ENCODE measurements at regions not wholly inside any gene's neighbourhood (a gene's known extent, or its start where the extent isn't known, plus 50 kb on each side); places are given as distances from the start of the nearest gene placed in this dataset.
"Not testable (repeated sequence)": the region's sequence is repeated elsewhere in the genome, so short reads cannot be mapped to it uniquely, and the experiment has no call there.

DNA sequence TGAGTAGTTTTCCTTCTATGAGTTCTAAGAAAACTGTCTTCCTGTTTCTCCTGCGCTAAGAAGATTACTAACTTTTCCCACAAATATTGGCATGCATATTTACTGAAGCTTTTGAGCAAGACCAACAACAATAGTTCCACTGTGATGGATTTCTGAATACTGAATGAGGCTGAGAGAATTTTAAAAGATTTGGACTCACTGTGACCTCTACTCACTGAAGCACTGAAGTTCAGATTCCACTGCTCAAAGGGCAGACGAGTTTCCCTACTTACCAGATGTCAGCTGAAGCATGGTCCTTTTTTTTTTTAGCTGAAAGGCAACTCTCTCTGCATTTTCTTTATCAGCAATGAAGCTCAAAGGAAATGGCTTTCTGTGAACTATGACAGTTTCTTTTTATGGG is 718.5 kb downstream of the RFPL4B start:
- no peak for DNase-seq

DNA sequence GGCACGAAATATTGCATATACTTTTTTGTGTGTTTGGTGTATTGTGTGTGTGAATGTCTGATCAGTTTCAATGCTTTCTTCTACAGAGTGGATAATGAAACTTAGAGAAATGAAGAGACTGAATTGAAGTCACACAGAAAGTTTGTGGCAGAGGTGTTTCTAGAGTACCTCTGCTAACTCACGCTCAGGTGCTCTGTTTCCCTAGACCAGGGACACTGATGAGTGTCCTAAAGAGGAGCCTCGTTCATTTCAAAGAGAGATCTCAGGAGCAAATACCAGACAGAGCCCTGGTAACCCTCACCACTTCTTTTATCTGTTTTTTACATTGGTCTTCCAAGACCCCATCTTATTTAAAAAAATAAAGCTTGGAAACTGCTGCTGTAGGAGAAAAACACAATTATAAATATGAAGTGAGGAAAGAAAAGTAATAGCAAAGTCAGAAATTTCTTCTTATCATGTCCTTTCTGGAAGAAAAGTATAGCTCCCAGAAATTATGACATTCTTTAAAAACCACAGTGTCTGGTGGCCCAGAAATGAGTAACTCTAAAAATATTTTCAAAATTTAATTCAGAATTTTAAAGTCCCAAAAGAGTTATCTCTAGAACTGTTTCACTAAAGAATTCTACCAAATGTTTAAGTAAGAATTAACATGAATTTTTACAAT is 720.6 kb downstream of the RFPL4B start:
- DNase-seq, result no peak

DNA sequence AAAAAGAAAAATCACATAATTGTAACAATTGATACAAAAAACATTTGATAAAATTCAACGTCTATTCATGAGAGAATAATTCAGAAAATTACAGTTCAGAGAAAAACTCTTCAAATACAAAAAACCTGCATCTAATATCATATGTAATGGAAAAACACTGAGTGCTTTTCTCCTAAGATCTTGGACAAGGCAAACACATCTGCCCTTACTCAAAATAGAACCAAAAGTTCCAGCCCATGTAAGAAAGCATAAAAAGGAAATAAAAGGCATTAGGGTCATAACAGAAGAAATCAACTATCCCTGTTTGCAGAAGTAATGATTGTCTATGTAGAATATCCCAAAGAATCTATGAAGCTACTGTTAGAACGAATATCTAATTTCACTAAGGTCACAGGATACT is 721.4 kb downstream of the RFPL4B start:
- DNase-seq, result no peak

DNA sequence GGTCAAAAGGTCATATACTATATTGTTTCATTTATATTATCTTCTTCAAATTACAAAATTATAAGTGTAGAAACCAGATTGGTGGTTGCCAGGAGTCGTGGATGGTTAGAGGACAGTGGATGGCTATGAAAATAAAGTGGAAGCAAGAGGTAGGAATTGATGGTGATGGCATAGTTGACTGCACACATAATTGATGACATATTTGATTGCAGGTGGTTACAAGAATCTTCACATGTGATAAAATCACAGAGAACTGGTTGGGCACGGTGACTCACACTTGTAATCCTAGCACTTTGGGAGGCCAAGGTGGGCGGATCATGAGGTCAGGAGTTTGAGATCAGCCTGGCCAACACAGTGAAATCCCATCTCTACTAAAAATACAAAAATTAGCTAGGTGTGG is 723.6 kb downstream of the RFPL4B start:
- DNase-seq, result not testable (repeated sequence)

DNA sequence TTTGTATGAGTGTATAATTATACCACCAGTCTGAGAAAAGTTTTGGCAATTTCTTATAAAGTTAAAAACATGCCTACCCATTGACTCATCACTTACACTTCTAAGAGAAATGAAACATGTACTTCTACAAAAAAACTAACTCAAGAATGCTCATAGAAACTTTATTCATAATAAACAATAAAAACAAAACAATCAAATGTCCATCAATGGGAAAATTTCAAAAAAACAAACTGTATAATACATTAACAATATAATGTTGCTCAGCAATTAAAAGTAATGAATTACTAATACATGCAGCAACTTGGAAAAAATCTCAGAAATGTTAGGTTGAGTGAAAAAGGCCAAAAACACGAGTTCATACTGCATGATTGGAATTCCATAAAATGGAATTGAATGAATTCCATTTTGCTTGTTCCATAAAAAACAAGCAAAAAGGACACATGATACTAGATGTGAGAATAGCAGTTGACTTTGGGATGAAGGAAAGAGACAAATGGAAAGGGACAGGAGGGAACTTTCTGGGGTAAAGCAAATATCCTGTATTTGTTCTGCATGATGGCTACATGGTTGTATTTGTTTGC is 726.6 kb downstream of the RFPL4B start:
- no peak for DNase-seq

DNA sequence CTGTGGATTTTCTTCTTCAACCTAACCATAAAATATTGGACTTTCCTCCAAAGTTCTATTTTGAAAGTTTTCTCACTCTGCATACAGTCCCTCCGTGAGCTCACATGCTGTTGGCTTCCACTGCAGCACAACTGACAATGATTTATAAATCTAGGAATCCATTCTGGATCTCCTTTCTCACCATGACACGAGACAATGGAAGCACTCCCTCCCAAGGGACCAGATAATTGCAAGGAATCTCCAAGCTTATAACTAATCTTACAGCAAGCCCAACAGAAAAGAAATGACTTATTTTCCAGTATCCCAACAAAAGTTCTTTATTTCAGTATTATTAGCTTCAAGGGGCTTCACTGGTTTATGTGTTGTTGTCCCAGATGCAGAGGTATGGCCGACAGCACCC is 729.0 kb downstream of the RFPL4B start:
- DNase-seq, result no peak

DNA sequence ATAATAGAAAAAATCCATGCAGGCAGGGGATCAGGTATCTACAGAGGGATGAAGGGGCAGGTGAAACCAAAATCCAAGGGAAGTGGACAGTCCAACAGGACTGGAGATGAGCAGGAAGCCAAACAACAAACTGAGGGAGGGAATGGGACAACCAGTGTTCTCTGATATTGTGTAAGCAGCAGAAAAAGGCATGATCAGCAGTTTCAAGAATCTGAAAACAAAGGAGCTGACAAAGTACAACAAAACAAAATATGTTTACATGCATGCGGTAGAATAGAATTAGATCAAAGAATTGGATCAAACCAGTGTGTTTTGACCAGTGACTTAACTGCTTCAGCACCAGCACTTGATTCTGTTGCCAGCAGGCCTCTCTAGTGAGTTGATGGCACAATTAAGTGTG is 729.7 kb downstream of the RFPL4B start:
- no peak for DNase-seq

DNA sequence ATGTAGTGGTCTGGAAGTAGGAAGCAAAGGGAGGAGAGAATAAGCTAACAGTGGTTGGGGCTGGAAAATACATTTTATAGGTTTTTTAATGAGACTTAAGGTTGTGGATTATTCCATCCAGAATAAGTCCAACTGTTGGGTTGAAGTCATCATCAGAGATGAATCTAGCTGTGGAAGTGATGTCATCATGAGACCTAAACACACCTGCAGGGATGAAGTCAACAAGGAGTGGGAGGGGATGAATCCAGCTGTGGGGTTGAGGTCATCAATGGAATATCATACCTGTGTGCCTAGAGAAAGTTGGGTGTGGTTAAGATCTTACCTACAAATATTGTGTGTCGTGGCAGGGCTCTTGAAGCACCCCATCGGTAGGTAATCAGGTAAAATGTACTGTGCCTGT is 730.7 kb downstream of the RFPL4B start:
- no peak for DNase-seq

DNA sequence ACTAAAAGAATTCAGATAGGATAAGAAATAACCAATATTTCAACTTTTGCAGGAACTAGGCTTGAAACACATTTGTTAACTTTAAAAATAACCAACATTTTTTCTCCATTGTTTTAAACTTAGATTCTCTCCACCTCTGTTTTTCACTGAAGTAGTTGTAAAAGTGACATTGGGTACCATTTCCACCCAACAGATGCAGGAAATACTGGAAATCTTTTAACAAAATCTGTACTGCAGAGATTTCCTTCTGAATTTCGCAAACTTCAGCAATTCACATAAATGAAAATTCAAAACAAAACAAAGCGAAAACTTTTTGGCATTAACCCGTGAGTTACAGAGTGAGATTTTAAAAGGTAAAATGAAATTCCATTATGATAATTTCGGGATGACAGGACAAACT is 731.7 kb downstream of the RFPL4B start:
- no peak for DNase-seq

DNA sequence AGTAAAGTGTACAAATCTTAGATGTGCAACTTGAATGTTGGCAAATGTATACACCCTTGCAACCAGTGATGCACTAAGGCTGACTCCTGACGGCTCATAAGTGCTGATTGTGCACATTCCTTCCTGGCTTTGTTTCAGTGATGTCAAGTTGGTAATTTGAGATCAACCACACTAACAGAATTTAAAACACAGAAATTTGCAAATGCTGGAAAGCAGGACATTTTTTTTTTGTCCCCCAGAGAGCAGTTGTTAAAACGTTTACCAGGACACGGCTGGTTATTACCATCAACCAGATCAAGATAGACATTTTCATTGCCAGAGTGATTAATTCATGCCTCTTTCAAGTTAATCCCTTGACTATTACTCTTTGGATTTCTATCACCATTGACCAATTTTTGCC is 735.6 kb downstream of the RFPL4B start:
- DNase-seq, result no peak

DNA sequence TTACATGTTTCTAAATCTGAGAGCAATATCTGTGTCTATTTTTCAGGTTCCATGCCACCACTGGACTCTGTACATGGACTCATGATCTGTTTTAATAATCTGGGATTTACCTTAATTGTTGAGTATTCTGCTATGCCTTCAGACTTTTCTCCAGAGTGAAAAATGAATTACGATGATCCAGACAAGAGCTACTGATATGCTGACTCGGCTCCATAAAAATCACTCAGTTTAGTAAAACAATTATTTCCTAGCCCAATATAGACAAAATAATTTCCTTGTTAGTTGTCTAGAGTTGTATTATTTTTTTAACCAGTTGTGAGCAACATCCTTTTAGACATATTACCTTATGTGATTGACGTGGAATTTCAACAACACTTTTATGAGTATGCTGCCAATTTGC is 736.8 kb downstream of the RFPL4B start:
- no peak for DNase-seq

DNA sequence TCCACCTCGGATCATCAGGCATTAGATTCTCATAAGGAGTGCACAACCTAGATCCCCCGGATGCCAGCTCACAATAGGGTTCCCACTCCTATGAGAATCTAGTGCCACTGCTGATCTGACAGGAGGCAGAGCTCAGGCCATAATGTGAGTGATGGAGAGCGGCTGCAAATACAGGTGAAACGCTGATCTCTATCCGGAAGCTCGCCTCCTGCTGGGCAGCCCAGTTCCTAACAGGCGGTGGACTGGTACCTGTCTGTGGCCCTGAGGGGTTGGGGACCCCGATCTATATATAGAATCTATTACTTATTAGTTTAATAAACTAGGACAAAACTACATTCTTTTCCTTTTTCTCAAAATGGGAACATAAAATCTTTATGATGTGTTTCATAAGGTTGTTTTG is 741.9 kb downstream of the RFPL4B start:
- DNase-seq, result no peak

DNA sequence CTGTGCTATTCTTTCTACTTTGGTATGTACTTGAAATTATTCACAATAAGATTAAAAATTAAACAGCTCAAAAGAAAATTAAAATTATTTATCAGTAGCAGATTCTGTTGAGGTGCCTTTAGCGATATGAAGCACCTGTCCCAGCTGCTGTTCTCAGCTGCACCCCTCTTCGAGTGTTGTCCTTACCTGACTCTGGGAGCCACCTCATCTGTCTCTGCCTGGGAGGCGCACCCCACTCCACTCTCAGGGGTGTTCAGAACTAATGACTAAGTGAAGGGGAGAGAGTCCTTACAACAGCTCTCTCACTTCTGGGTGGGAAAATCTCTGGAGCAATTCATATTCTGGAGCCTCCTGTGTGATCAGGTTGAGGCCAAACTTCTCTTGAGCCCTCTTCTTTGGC is 745.7 kb downstream of the RFPL4B start:
- no peak for DNase-seq

DNA sequence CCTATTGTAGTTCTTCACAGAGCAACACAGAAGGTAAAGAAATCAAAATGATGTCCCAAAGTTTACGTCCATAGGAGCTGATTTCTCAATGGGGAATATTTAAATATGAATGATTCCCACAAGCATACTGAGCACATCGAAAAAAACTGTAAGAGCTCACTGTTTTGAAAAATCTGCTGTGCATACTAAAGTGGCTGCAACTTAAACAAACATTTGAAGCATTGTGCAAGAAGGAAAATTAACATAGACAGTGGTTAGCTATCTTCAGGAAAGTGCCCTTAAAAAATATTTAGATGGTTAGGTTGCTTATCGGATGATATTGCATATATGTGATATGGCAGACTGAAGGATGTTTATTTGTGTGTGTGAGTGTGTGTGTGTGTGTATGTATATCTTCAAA is 747.6 kb downstream of the RFPL4B start:
- no peak for DNase-seq

DNA sequence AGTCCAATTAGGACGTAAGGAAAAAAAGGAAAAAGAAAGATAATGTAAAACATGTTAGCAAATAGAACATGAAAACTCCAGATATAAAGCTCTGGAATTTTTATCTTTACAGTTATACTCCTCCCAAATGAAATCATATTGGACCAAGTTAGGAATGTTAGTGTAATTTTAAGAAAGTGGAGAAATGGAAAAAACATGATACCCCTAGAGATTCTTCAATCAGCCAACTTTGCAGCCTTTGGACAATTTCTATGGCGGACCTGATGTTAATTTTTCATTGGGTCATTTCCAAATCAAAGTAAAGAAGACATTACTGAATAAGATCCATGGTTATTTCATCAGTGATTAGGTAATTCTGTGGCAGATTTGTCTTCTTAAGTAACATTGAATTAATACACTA is 748.7 kb downstream of the RFPL4B start:
- no peak for DNase-seq

DNA sequence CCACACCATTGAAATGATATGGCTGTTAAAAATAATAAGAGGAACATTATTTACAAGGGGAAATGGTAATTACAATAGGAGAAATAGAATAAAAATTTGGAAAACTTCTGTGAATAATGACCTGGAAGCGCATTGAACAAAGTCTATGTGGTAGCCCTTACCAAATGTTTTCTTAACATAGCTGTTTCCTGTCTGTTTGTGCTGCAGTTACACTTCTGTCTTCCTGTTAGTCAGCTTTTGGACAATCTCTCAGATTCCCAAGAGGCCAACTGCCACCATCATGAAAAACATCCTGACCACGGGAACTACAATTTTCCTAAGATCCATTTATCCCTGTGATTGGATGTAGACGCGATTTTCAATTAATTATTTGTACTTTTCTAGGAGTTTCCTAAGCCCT is 754.4 kb upstream of the MARCKS start:
- no peak for DNase-seq

DNA sequence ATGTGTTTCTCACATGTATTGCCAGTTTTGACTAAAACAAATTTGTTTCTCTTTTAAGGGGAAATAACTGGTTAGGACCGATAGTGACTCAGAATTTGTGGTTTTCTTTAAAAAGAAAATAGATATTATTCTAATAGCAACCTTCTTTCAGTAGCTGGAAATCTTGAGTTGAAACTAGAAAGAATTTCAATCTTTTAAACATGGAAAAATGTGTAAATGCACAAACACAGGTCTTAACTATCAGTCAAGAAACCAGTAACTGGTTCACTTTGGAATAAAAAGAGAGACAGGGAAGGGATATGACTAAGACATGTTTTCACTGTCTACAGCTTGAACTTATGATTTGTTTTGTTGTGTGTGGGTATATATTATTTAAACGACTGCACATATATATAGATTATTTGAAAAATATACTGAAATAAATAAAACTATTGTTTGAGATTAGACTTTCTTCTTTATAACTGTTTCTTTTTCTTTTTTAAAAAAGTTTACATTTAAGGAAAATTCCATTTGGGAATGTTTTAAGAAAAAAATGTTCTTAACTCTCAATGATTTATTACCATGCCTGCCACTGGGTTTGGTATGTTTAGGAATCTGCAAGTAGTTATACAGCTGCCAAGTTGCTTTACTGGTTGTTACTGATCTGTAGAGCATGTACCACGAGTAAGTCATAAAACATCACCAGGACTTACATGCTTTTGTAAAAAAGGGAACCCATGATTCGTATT is 753.3 kb upstream of the MARCKS start:
- DNase-seq, result no peak

DNA sequence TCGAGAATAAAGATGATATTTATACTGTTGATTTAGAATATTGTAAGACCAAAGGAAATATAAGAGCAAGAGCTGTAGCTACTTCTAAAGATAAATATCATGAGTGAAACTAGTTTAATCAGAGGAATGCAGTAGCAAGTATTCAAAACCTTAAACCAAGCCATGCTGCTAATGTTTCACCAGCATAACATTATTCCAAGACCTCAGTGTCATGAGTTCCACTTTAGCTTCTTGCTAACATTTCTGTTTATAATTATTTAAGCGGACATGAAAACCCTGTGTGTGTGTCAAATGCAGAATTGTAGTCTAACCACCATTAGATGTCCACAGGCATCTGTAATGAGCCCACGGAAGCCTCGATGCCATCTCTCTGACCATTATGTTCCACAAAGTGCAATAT is 752.6 kb upstream of the MARCKS start:
- DNase-seq, result no peak

DNA sequence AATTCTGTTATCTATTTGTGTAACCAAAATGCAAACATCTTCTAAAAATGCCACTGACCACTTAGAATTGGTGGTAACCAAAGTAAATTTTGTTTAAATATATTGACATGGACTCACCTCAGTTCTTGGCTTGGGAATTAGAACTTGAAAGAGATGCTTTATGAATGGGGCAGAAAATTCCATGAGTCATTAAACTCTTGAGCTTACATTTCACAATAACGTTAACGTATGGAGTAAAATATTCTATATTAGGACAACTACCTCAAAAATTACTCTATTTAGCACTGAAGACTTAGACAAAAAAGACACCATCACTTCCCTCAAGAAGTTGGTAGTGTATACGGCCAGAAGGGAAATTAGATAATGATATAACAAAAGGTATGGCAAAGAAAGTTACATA is 752.2 kb upstream of the MARCKS start:
- DNase-seq, result no peak

DNA sequence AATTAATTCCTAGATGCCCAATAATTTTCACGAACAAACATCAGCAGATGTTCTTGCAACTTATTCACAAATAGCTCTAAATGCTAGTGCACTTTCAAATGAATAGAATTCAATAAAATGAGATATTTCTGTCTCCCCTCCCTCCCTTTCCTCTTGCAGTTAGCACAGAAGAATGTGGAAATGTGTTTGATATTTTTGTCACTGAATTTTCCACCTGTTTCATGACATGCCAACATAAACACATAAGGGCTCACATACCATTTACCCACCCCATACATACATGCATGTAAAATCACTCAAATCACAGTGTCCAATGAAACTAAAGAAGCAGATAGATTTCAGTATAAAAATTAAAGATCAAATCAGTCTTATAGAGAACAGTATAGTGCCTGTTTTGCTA is 746.9 kb upstream of the MARCKS start:
- DNase-seq, result no peak

DNA sequence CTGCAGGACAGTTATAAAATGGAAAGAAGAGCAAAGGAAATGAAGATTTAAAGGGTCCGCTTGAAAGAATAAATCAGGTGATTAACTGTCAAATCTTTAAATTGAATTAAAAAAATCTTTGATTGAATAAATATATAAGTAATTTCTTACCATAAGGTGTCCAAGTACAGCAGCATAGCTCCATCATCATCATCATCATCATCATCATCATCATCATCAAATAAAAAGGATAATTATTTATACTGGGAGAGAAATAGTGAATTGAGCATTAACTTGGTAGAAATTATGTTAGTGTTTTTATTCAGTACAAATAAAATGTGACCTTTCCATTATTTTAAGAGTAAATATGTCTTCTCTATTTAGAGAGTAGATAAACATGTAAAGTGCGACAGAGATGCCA is 745.6 kb upstream of the MARCKS start:
- no peak for DNase-seq

DNA sequence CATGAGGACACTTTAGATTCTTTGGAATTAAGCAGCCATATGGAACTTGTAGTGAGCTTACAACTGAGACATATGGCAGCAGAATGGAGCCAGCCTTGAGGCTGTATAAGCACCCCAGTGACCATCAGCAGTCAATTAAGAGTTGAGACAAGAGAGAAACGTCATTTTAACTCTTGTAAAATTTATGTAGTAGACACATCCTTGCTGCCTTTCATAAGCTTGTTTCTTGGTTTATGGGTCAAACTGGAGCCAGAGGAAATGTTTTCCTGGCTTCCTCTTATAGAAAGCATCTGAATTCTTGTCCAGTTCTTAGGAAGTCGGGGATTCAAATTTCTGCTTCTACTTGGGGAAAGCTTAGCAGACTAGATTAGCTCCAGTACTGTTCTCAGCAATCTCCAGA is 745.1 kb upstream of the MARCKS start:
- DNase-seq, result no peak

DNA sequence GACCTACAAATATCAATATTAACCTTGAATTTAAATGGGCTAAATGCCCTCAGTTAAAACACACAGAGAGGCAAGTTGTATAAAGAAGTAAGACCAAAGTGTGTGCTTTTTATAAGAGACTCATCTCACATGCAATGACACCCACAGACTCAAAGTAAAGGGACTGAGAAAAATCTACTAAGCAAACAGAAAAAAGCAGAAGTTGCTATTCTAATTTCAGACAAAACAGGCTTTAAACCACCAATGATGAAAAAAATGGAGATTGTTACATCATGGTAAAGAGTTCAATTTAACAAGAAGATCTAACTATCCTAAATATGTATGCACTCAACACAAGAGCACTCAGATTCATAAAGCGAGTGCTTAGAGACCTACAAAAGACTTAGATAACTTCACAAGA is 741.9 kb upstream of the MARCKS start:
- DNase-seq, result no peak

DNA sequence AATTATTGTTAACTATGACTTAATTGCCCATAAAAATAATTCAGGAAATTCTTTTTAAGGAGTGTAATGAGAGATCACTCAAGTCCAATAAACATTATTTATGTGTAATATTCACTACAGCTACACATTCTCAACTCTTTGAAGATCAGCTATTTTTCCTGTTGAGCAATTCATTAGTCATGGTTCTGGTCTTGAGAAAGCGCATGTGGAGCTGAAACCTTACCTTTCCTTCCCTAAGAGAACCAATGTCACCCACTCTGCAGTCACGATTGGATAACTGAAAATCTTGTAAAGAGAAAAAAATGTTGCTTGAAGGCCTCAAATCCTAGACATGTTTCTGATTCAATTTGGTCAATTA is 736.9 kb upstream of the MARCKS start:
- DNase-seq, result no peak
